Transverse colon (tissue), 4 donors: ENCODE measurements at regions not wholly inside any gene's neighbourhood (a gene's known extent, or its start where the extent isn't known, plus 50 kb on each side); places are given as distances from the start of the nearest gene placed in this dataset.

ENCODE experiments used
- CTCF ChIP-seq, 5 experiments: fragments of 200-600 bp in 3 of 5; fragments of 450-650 bp in 2 of 5; sonication (generic) in 3 of 5; IDR thresholded peaks; 1 replicate in 2 of 5; 2 replicates in 3 of 5; pipeline ENCODE4 v1.5.1; 2016 to 2017; ENCODE audit warnings: antibody characterized with exemption in 5 of 5, inconsistent platforms in 3 of 5, mild to moderate bottlenecking in 2 of 5, moderate library complexity in 1 of 5
- EP300 ChIP-seq: sonication (generic); formaldehyde crosslinking; IDR thresholded peaks from one replicate; pipeline ENCODE4 v1.6.1; 2017; ENCODE audit warnings: antibody characterized with exemption, low read depth
- POLR2AphosphoS5 ChIP-seq, 3 donors: sonication (generic); formaldehyde crosslinking; IDR thresholded peaks; one replicate each; pipeline ENCODE4 v1.6.1; 2016; ENCODE audit warnings: antibody characterized with exemption in 3 of 3

- TF ChIP-seq CTCF (IDR thresholded peaks at IDR 0.05) (no peak), EP300 (no peak), POLR2AphosphoS5 (IDR thresholded peaks at IDR 0.05) (no peak)
These were observed 956.4 kb downstream of the AACS start for GRCh38 chr12:126021675-126022074.
